GM18520 (cell line): ENCODE measurements at regions not wholly inside any gene's neighbourhood (a gene's known extent, or its start where the extent isn't known, plus 50 kb on each side); places are given as distances from the start of the nearest gene placed in this dataset.
"Not testable (repeated sequence)": the region's sequence is repeated elsewhere in the genome, so short reads cannot be mapped to it uniquely, and the experiment has no call there.

Experiments
- ATAC-seq: cut with Tn5 transposase; IDR thresholded peaks from one replicate; pipeline ENCODE4 v1.9.1; 2021; ENCODE audit not compliant: unreplicated experiment

DNA sequence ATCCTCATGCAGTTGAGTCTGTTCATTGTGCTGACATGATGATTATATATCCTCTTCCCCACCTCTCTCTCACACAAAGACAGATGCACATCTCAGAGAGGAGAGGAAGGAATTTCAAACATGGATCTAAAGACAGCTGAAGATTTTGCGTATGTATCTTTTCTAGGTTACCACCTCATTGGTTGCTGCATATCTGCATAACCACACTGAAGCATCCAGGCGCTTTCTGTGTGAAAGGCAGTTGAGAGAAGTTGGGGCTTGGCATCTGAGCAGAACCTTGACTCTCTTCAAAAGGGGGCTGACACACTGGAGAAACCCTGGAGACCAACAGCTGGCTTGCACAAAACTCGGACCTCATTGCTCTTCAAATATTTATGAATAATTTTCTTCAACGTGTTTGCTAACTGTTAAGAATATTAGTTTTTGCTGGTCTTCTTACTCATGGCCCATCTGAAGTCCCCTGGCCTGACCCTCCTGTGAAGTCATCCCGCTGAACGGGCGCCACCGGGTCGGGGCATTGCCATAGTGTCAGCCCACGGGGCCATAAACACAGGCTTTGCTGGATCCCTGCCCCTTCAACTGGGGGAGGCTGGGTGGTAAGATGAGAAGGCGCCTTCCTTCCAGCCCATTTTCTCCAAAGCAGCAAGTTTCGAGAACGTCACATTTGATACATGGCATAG, 593.2 kb upstream of the CLINT1 start:
- no peak for ATAC-seq

DNA sequence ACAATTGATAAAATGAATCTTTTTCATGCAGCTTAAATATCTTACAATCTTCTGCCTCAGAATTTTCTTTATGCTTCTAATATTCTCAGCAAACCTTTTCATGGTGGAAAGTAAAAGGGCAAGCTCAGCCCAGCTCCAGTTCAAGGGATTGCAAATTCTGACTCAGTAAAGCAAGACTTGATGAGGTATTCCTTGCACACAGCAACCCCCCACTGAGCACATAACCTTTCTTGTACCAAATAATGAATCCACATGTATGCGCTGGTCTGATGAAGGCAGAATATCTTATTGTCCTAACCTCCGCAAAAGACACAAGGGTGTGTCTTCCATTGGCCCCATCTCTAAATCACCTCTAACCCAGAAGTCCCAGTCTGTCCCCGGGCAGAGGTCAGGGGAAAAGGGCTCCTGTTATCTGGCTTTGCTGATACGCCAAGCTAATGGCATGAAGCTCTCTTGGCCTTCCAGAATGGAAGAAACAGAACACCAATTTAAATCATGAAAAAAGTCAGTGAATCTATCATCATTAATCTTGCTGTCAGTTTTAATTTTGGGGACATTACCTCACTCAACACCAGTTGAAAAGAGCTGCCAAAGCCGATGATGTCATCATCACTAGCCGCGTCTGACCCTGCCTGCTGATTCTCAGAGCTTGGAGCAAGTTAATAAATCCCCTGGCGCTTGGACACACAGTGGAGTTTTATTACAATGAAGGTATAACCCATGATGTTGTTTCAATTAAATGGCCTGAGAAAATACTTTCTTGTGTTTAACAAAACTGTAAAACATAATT, 592.5 kb upstream of the CLINT1 start:
- no peak for ATAC-seq

- no peak for ATAC-seq
These were observed 591.8 kb upstream of the CLINT1 start for GRCh38 chr5:158450751-158451171.

- ATAC-seq: not testable (repeated sequence)
These were observed 587.8 kb upstream of the CLINT1 start for GRCh38 chr5:158446761-158447160.

- not testable (repeated sequence) for ATAC-seq
These were observed 580.3 kb upstream of the CLINT1 start for GRCh38 chr5:158439204-158439603.

- no peak for ATAC-seq
These were observed 577.5 kb upstream of the CLINT1 start for GRCh38 chr5:158436271-158437065.

GRCh38 chr5:158435161-158435616, 576.2 kb upstream of the CLINT1 start:
- no peak for ATAC-seq

DNA sequence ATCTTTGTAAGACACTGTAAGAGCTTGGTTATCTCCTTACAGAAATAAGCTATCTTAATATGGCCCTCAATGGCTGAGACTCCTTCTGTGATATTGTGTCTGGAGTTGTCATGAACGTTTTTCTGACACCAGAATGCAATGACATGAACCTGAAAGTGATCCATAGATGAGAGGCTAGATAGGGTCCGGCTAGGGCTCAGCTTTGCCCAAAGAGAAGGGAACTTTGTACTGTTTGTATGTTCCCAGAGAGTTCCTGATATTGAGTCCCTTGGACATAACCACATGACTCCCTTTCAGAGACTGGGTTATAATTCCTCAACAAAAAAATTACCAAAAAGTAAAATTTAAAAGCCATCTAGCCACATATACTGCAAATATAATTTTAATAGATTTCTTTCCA, 575.8 kb upstream of the CLINT1 start:
- no peak for ATAC-seq

GRCh38 chr5:158433634-158434033, 574.7 kb upstream of the CLINT1 start:
- ATAC-seq: no peak

- no peak for ATAC-seq
These were observed 572.6 kb upstream of the CLINT1 start for GRCh38 chr5:158431369-158432029.

- ATAC-seq: no peak
These were observed 571.8 kb upstream of the CLINT1 start for GRCh38 chr5:158430798-158431167.

DNA sequence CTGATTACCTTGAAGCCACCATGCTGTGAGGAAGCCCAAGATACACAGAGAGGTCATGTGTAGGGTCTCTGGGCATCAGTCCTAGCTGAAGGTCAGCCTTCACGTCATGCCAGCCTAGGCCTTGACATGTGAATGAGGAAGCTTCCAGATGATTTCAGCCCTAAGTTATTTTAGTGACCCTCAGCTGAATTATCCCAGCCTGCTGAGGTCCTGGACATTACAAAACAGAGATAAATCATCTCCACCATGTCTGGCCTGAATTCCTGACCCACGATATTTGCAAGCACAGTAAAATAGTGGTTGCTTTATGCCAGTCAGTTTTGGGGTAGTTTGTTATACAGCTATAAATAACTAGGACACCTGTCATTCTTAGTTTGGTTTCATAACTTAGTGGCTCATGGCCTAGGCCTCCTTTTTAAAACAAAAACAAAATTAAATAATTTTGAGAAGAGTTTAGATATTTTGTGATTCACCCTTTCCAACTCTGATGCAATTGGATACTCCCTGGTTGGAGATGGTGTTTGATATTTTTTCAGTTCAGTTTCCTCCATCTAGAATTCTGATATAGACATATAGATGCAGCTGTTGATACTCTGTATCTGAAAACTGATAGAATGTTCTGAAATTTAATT, 571.3 kb upstream of the CLINT1 start:
- ATAC-seq: no peak

GRCh38 chr5:158429564-158429963, 570.6 kb upstream of the CLINT1 start:
- ATAC-seq: no peak

GRCh38 chr5:158423623-158424200, 564.8 kb upstream of the CLINT1 start:
- ATAC-seq: no peak

DNA sequence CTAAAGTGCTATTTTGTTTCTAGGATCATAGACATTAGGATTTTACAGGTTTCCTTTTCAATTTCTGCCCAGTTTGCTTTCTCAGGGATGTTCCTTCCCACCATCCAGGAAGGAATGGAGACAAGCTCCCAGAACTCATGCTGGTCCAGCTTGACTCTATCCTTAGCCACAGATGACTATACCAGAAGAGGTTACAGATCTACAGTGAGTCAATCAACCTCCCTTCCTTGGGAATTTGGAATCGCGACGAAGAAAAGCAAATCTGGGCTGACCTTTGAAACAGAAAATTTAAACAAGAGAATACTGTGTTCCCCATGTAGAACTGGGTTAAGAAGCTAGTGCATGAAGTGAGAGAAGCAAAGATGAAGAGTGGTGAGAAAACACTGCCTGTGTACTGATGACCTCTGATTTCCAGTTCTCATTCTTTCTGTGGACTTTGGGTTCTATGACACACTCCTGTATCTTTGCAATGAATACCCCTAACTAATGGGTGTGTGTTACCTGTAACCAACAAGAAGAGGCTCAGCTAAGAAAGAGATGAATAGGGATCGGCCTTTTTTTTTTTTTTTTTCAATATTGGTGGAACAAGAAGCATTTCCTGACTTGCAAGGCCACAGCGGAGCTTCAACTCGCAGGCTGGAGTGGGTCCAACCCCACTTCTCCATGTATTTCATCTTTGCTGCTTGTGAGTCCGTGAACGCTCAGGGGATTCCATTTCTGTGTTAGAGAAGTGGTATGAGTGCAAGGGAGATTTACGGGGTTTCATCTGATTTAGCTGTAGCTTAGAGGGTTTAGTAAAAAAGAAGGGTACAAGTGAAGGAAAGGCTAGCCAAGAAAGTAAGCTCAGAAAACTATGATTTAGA, 563.9 kb upstream of the CLINT1 start:
- no peak for ATAC-seq

GRCh38 chr5:158421319-158421718, 562.4 kb upstream of the CLINT1 start:
- no peak for ATAC-seq

DNA sequence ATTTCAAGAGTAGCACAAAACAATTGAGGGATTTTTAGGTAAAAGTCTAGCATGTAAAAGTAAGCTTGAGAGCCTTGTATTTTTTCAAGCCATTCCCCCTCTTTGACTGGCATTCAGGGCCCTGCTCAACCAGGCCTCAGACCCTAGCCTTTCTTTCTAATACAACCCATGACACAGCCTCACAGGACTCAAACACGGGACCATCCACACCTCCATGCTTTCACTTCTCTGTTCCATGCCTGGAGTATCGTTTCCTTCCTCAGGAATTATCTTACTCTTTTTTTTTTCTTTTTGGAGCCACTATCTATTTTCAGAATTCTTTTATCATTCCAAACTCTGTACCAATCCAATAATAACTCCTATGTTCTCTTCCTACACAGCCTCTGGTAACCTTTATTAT, 560.2 kb upstream of the CLINT1 start:
- no peak for ATAC-seq

DNA sequence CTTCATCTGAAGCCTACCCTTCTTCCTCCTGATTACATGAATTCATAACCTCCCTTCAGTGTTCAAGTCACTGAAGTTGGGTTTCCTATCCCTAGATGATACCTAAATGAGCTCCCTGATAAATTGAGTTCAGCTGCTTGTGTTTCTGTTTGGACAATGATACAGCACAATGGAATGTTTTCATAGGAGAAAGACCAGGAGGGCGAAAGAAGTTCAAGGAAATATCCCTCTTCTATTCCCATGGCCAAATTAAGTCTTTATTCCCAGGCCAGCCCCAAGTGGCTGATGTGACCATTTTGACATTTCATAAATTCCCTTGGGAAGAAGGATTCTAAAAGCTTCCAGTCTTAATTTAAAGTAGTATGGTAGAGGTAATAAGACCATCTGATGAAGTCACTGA, 555.8 kb upstream of the CLINT1 start:
- ATAC-seq: no peak

DNA sequence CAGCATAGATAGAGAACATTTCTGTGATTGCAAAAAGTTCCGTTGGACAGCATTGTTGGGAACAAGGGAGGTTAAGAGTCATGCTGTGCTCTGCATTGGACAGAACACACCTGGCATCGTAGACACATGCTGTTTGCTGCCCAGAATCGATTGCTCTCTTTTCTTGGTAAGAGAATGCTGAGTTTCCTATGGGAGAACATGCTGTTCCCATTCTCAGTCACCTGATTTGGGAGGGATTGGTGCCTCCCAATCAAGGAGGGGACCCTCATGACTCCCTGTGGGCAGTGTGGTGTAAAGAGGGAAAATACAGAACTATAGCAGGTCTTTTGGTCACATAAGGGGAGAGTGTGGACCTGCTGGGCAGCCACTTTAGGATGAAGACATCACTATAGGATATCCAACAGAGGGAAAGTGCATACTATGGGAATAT, 555.4 kb upstream of the CLINT1 start:
- ATAC-seq: no peak
